ENCODE measurements at regions not wholly inside any gene's neighbourhood (a gene's known extent, or its start where the extent isn't known, plus 50 kb on each side); places are given as distances from the start of the nearest gene placed in this dataset.

DNA sequence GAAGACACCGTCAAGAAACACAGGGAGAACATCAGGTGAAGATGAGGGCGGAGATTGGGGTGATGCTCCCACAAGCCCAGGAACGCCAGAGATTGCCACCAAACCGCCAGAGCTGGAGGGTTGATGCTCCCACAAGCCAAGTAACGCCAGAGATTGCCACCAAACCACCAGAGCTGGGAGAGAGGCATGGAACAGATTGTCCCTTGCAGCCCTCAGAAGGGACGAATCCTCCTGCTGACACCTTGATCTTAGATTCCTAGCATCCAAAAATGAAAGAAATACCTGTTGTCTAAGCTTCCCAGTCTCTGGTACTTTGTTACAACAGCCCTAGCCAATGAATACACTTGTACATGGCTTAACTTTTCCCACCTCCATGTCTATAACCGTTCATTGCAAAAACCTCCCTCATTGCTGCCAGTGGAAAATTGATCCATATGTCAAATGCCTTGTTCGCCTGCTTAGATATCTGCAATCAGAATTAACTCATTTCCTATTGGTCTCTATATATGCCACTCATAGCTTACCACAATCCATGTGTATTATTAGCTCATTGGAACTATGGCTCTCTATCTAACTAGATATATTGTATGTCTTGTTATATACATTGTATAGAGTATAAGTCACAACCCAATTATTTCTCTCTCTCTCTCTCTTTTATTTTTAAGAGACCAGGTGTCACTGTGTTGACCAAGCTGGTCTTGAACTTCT, 127.4 kb downstream of the ADSS2 start:
- TF ChIP-seq POLR2AphosphoS5 (IDR thresholded peaks at IDR 0.05) (no peak), POLR2A (IDR thresholded peaks at IDR 0.05) (no peak)
- TF ChIP-seq, protein P1, sequence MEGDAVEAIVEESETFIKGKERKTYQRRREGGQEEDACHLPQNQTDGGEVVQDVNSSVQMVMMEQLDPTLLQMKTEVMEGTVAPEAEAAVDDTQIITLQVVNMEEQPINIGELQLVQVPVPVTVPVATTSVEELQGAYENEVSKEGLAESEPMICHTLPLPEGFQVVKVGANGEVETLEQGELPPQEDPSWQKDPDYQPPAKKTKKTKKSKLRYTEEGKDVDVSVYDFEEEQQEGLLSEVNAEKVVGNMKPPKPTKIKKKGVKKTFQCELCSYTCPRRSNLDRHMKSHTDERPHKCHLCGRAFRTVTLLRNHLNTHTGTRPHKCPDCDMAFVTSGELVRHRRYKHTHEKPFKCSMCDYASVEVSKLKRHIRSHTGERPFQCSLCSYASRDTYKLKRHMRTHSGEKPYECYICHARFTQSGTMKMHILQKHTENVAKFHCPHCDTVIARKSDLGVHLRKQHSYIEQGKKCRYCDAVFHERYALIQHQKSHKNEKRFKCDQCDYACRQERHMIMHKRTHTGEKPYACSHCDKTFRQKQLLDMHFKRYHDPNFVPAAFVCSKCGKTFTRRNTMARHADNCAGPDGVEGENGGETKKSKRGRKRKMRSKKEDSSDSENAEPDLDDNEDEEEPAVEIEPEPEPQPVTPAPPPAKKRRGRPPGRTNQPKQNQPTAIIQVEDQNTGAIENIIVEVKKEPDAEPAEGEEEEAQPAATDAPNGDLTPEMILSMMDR (IDR thresholded peaks at IDR 0.05) = no peak

All from prostate gland (tissue), 2 donors.